GM06990 (cell line): ENCODE measurements at regions not wholly inside any gene's neighbourhood (a gene's known extent, or its start where the extent isn't known, plus 50 kb on each side); places are given as distances from the start of the nearest gene placed in this dataset.

Experiments used
- DNase-seq: peaks from one replicate; pipeline ENCODE4 v3.0.0-alpha.2; 2011; ENCODE audit not compliant: insufficient read length; ENCODE audit errors: extremely low read depth
- H3K27me3 ChIP-seq: replicated peaks from 2 replicates; pipeline ENCODE4 v1.6.0; 2011; ENCODE audit warnings: low read length; ENCODE audit not compliant: control insufficient read depth, insufficient read depth
- H3K36me3 ChIP-seq: 2 replicates; pipeline ENCODE4 v1.5.1; 2011; ENCODE audit warnings: low read length; ENCODE audit not compliant: control insufficient read depth, insufficient read depth
- H3K4me3 ChIP-seq: replicated peaks from 2 replicates; pipeline ENCODE4 v1.5.1; 2011; ENCODE audit warnings: low read depth, mild to moderate bottlenecking, control low read depth, low read length
- TF ChIP-seq, protein P1 (sequence below): IDR thresholded peaks from 2 replicates; pipeline ENCODE4 v1.5.1; 2011; ENCODE audit warnings: low read length, control low read depth, mild to moderate bottlenecking, inconsistent platforms; ENCODE audit not compliant: insufficient read depth, poor library complexity, severe bottlenecking

DNA sequence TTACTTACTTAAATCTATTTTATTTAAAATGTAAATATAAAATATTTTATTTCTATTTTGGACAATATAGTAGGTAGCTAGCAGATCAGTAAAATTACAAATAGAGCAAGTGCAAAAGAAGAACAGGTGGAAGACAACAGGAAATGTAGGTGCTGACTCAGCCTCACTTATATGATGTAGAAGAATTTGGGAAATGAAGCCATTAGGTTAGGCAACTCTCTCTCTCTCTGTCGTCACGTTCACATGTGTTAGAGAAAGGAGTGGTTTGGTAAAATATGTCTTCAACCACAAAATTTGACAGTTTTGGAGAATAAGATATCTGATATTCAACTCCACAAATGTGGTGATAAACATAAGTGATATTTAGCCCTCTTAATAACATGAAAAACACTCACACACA is 532.5 kb upstream of the KCNMB2 start:
- Histone ChIP-seq H3K4me3 (no peak overlapping the region), H3K27me3 (no peaks in the 10 kb centered on the region), H3K36me3 (no peaks in the 10 kb centered on the region)
- no peak for DNase-seq
- TF ChIP-seq, protein P1, sequence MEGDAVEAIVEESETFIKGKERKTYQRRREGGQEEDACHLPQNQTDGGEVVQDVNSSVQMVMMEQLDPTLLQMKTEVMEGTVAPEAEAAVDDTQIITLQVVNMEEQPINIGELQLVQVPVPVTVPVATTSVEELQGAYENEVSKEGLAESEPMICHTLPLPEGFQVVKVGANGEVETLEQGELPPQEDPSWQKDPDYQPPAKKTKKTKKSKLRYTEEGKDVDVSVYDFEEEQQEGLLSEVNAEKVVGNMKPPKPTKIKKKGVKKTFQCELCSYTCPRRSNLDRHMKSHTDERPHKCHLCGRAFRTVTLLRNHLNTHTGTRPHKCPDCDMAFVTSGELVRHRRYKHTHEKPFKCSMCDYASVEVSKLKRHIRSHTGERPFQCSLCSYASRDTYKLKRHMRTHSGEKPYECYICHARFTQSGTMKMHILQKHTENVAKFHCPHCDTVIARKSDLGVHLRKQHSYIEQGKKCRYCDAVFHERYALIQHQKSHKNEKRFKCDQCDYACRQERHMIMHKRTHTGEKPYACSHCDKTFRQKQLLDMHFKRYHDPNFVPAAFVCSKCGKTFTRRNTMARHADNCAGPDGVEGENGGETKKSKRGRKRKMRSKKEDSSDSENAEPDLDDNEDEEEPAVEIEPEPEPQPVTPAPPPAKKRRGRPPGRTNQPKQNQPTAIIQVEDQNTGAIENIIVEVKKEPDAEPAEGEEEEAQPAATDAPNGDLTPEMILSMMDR = no peak

DNA sequence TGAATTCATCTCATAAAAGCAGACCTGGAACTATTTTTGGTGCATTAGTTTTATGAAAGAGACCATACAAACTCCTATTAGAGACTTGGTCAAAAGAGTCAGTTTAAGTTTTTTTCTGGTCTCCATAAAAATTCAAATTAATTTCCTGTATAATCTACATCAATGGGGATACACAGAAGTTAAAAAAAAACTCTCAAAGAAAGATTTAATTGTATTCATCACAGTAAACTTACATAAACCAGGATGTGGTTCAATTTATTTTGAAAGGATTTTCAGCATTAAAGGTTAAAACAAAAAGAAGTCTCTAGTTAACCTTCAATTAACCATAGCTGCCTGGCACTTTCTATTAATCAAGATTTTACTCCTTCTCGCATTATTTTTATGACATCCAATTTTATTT is 530.3 kb upstream of the KCNMB2 start:
- DNase-seq = no peak
- no peak overlapping the region for H3K4me3 ChIP-seq
- no peaks in the 10 kb centered on the region for H3K27me3 ChIP-seq
- TF ChIP-seq, protein P1 = no peak
- H3K36me3 ChIP-seq = no peaks in the 10 kb centered on the region

DNA sequence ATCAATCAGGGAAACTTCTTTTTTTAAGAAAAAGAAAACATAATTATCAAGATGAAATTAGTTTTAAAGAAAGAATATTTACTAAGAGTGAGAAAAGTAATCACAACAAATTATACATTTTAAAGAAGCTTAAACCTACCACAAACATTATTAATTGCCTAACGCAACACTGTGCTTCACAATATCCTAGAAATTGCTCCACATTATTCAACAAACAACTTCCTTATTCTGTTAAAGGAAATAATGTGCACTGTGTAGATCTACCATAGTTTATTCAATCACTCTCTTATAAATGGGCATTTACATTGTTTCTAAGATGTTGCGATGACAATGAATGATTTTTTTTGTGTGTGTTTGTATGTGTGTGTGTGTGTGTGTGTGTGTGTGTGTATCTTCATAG is 525.9 kb upstream of the KCNMB2 start:
- no peak overlapping the region for H3K4me3 ChIP-seq
- TF ChIP-seq, protein P1 = no peak
- DNase-seq = no peak
- no peaks in the 10 kb centered on the region for H3K36me3 ChIP-seq
- H3K27me3 ChIP-seq = no peaks in the 10 kb centered on the region

DNA sequence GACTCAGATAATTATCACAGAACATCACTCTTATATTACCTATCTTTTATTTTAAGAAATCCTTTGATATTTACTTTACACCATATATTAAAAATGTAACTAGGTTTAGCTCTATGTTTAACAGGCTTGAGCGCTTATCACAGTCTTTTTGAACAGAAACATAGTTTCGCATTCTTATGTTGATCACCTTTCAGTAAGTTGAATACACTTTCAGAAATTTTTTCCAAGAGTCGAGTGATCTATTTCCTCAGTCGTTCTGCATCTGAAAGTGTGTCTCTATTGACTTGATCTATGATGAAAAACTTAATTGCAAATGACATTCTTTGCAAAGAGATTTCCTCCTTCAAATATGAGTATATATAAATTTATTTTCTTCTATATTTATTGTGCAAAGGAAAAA is 516.6 kb upstream of the KCNMB2 start:
- no peak for DNase-seq
- TF ChIP-seq, protein P1 = no peak
- Histone ChIP-seq H3K4me3 (no peak overlapping the region), H3K36me3 (no peaks in the 10 kb centered on the region), H3K27me3 (no peaks in the 10 kb centered on the region)

DNA sequence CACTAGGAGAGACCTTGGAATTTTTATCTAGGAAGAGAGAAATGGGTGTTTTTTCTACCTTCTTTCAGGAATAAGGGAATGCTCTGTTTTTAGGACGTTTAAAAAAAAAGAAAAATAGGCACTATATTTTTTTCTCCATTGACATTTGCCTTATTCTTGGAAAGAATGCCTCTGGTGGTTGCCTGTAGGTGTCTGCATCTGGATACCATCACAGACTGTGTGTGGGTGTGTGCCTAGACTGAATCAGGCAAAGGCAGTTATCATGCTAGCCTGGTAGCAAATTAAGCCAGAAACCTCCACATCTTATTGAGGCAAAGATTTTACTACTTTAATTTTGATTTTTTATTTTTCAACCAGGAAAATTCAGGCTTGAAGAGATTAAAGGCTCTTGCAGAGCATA is 513.6 kb upstream of the KCNMB2 start:
- TF ChIP-seq, protein P1 = no peak
- no peaks in the 10 kb centered on the region for H3K36me3 ChIP-seq
- H3K27me3 ChIP-seq = no peaks in the 10 kb centered on the region
- no peak overlapping the region for H3K4me3 ChIP-seq
- no peak for DNase-seq

DNA sequence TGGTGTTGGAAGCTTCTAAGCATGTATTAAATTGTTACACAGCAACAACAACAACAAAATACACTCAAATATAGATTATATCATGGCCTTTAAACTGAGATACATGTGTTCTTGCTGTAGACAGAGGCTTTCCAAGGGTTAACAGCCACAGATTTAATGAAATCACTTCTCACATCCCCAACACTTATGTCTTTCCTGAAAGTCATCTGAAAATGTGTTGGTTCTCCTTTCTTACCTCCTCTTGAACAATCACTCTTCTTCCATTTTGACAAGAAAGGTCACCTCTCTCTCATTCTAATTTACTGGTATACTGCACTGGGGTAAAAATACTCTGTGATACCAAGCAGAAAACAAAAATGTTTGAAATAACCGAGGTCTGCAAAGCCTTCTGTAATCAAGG is 507.3 kb upstream of the KCNMB2 start:
- TF ChIP-seq, protein P1 = no peak
- no peak for DNase-seq

More for the DNA sequence above, 507.3 kb upstream of the KCNMB2 start:
- Histone ChIP-seq H3K36me3 (no peaks in the 10 kb centered on the region), H3K27me3 (no peaks in the 10 kb centered on the region), H3K4me3 (no peak overlapping the region)
